VCaP (cell line): ENCODE measurements at regions not wholly inside any gene's neighbourhood (a gene's known extent, or its start where the extent isn't known, plus 50 kb on each side); places are given as distances from the start of the nearest gene placed in this dataset.
A peak's percentile ranks its signal among the peaks of the same experiment; 100 is the strongest.

ENCODE experiments used
- H3K27ac ChIP-seq: fragments of 450-650 bp; 2 replicates; pipeline ENCODE4 v1.5.1; 2017
- TF ChIP-seq, protein P1 (sequence below): fragments of 450-650 bp; conservative IDR thresholded peaks from 2 replicates; pipeline ENCODE4 v1.5.1; 2017; ENCODE audit warnings: mild to moderate bottlenecking, moderate library complexity

GRCh38 chr1:172929006-172929405 lies 121.7 kb downstream of the TNFSF18 start:
- TF ChIP-seq, protein P1, sequence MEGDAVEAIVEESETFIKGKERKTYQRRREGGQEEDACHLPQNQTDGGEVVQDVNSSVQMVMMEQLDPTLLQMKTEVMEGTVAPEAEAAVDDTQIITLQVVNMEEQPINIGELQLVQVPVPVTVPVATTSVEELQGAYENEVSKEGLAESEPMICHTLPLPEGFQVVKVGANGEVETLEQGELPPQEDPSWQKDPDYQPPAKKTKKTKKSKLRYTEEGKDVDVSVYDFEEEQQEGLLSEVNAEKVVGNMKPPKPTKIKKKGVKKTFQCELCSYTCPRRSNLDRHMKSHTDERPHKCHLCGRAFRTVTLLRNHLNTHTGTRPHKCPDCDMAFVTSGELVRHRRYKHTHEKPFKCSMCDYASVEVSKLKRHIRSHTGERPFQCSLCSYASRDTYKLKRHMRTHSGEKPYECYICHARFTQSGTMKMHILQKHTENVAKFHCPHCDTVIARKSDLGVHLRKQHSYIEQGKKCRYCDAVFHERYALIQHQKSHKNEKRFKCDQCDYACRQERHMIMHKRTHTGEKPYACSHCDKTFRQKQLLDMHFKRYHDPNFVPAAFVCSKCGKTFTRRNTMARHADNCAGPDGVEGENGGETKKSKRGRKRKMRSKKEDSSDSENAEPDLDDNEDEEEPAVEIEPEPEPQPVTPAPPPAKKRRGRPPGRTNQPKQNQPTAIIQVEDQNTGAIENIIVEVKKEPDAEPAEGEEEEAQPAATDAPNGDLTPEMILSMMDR = no peak
- H3K27ac ChIP-seq = no peak overlapping the region

DNA sequence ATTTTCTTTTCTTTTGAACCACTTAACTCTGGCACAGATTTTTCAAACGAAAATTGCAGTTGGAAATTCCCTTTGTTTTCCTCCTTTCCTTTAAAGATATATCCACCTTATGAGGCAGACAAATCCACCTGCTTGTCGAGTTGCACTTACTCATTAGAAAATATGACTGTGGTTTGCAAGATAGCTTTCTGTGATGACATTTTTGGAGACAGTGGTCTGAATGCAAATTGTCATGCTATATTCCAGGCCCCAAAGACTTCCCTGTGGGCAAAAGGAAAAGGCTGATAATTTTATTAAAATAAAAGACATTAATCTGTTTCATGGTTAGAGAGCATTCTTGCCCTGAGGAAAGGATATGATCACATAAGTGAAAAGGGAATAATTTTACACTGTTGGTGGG lies 120.6 kb downstream of the TNFSF18 start:
- no peak overlapping the region for H3K27ac ChIP-seq
- TF ChIP-seq, protein P1 = no peak

DNA sequence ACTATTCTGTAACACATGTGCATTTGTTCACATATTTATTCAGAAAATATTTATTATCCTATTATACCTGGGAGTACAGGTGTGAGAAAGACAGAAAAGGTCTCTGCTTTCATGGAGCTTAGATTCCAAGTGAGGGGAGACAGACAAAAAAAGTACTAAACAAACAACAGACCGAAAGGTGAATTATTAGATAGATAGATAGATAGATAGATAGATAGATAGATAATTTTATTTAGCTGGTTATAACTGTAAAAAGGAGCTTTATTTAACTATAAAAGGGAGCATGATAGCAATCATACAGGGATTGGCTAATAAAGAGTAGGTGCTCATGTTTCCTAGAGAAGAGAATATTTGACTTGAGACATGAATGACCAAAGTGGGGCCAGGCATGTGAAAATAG lies 119.4 kb downstream of the TNFSF18 start:
- TF ChIP-seq, protein P1 = no peak
- no peak overlapping the region for H3K27ac ChIP-seq

DNA sequence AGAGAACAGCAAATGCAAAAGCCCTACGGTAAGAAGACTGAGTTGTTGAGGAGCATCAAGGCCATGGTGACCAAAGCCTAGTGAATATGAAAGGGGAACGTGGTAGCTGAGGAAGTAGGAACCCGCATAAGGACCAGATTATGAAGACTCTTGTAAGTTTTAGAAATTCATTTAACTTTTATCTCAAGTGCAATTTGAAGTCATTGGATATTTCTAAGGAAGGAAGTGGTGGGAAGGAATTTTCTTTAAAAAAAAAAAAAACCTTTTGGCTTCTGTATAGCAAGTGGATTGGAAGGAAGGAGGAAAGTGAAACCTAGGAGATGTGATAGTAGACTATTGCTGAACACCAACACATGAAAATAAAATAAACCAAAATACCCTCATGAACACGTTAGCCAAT lies 119.0 kb downstream of the TNFSF18 start:
- H3K27ac ChIP-seq = no peak overlapping the region
- TF ChIP-seq, protein P1 = no peak

GRCh38 chr1:172932981-172933380 lies 117.8 kb downstream of the TNFSF18 start:
- no peak overlapping the region for H3K27ac ChIP-seq
- TF ChIP-seq, protein P1 = no peak

DNA sequence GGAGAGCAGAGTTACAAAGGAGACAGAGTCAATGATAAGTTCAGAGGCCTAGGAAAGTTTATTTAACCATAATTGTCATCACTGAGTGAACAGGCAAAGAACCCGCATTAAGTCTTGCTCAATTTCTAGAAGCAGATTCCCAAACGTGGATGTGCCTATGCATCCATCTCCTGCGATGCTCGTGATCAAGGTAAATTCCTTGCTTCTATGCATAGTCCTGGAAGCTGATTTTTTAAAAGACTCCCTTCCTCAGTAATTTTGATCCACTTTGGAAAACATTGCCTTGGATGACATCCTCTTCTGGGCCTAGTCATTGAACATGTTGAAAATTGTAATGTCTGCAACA lies 116.4 kb downstream of the TNFSF18 start:
- H3K27ac ChIP-seq = peak overlapping the region; percentile 21; the same call in 1 of the 2 replicates
- TF ChIP-seq, protein P1 = no peak

GRCh38 chr1:172935062-172935592 lies 115.6 kb downstream of the TNFSF18 start:
- no peak overlapping the region for H3K27ac ChIP-seq
- TF ChIP-seq, protein P1 = no peak
